ENCODE measurements at regions not wholly inside any gene's neighbourhood (a gene's known extent, or its start where the extent isn't known, plus 50 kb on each side); places are given as distances from the start of the nearest gene placed in this dataset.

GRCh38 chr20:23197836-23198235 is 111.7 kb upstream of the CD93 start:
- TF ChIP-seq CTCF (IDR thresholded peaks at IDR 0.05) = no peak
- TF ChIP-seq POLR2AphosphoS5 (IDR thresholded peaks at IDR 0.05) = no peak
